Keratinocyte (primary cell): ENCODE measurements at regions not wholly inside any gene's neighbourhood (a gene's known extent, or its start where the extent isn't known, plus 50 kb on each side); places are given as distances from the start of the nearest gene placed in this dataset.

Source experiments
- DNase-seq: peaks from one replicate; pipeline ENCODE4 v3.0.0-alpha.2; 2011; ENCODE audit warnings: low read depth, missing footprints, low spot score
- FAIRE-seq: peaks from 2 replicates; lab custom pipeline; 2011; peaks lifted over from hg19 to GRCh38; lab: Jason Lieb, UNC
- H2AFZ ChIP-seq: 2 replicates; pipeline ENCODE4 v1.6.0; 2012; ENCODE audit warnings: low read length, control low read depth, inconsistent platforms; ENCODE audit not compliant: control insufficient read depth
- H3K27ac ChIP-seq: 2 replicates; pipeline ENCODE4 v1.5.1; 2011; ENCODE audit warnings: low read length; ENCODE audit not compliant: control insufficient read depth, insufficient read depth
- H3K27me3 ChIP-seq: 3 replicates; pipeline ENCODE4 v1.6.0; 2011; ENCODE audit warnings: low read length; ENCODE audit not compliant: control insufficient read depth, insufficient read depth; ENCODE audit errors: extremely low read depth
- H3K36me3 ChIP-seq, 2 experiments: 2 replicates in 1 of 2; 3 replicates in 1 of 2; pipeline ENCODE4 v1.5.1; 2011; ENCODE audit warnings: low read length in 2 of 2, mild to moderate bottlenecking in 1 of 2; ENCODE audit not compliant: control insufficient read depth in 2 of 2, insufficient read depth in 2 of 2; ENCODE audit errors: extremely low read depth in 1 of 2
- H3K4me1 ChIP-seq: 3 replicates; pipeline ENCODE4 v1.5.1; 2011; ENCODE audit warnings: low read length; ENCODE audit not compliant: control insufficient read depth, insufficient read depth; ENCODE audit errors: extremely low read depth
- H3K4me2 ChIP-seq: 3 replicates; pipeline ENCODE4 v1.6.0; 2011; ENCODE audit warnings: low read depth, low read length; ENCODE audit not compliant: control insufficient read depth, insufficient read depth; ENCODE audit errors: extremely low read depth
- H3K4me3 ChIP-seq, 3 experiments: fragments of 200-600 bp in 1 of 3; sonication (generic) in 1 of 3; 2 replicates in 2 of 3; 3 replicates in 1 of 3; pipeline ENCODE4 v1.5.1; 2011 to 2016; ENCODE audit warnings: low read length in 3 of 3, mild to moderate bottlenecking in 3 of 3, control low read depth in 2 of 3, inconsistent platforms in 1 of 3, low read depth in 1 of 3, mixed read lengths in 1 of 3, mixed run types in 1 of 3, moderate library complexity in 1 of 3; ENCODE audit not compliant: control insufficient read depth in 2 of 3, insufficient read depth in 2 of 3; ENCODE audit errors: extremely low read depth in 1 of 3
- H3K79me2 ChIP-seq: 2 replicates; pipeline ENCODE4 v1.6.0; 2012; ENCODE audit warnings: low read length; ENCODE audit not compliant: control insufficient read depth, insufficient read depth
- H3K9ac ChIP-seq: 3 replicates; pipeline ENCODE4 v1.6.0; 2011; ENCODE audit warnings: low read length; ENCODE audit not compliant: control insufficient read depth, insufficient read depth; ENCODE audit errors: extremely low read depth
- H3K9me1 ChIP-seq: 3 replicates; pipeline ENCODE4 v1.6.0; 2011; ENCODE audit warnings: low read length; ENCODE audit not compliant: control insufficient read depth, insufficient read depth; ENCODE audit errors: extremely low read depth
- H3K9me3 ChIP-seq: 2 replicates; pipeline ENCODE4 v1.5.1; 2012; ENCODE audit warnings: low read depth, low read length; ENCODE audit not compliant: control insufficient read depth
- H4K20me1 ChIP-seq: 3 replicates; pipeline ENCODE4 v1.6.0; 2011; ENCODE audit warnings: low read length; ENCODE audit not compliant: control insufficient read depth, insufficient read depth; ENCODE audit errors: extremely low read depth
- EZH2 ChIP-seq: IDR thresholded peaks from one replicate; pipeline ENCODE4 v1.6.1; 2012; ENCODE audit warnings: inconsistent platforms, mild to moderate bottlenecking, low read length, moderate library complexity
- dilution Hi-C: fragments of 300-500 bp; cut with MboI; formaldehyde crosslinking; loops from one replicate; pipeline ENCODE4 v1.7.0; 2020; ENCODE audit warnings: low sequenced_read_pairs; ENCODE audit not compliant: extremely low pct_ligation_motif_present
- TF ChIP-seq, protein P1 (sequence below), 3 experiments: IDR thresholded peaks in 1 of 3; conservative IDR thresholded peaks in 1 of 3; optimal IDR thresholded peaks in 1 of 3; 2 replicates in 2 of 3; 3 replicates in 1 of 3; pipeline versions ENCODE3 to v1.5.1; 2011; ENCODE audit warnings: low read length in 3 of 3, mild to moderate bottlenecking in 3 of 3, moderate library complexity in 2 of 3, control low read depth in 1 of 3, inconsistent platforms in 1 of 3; ENCODE audit not compliant: insufficient read depth in 2 of 3; ENCODE audit errors: extremely low read depth in 1 of 3

GRCh38 chr1:101121975-101122374, 96.4 kb upstream of the DPH5 start:
- Histone ChIP-seq H3K9ac (no peak overlapping the region), H3K36me3 (no peaks in the 10 kb centered on the region), H3K27ac (no peak overlapping the region), H4K20me1 (no peaks in the 10 kb centered on the region), H3K79me2 (no peaks in the 10 kb centered on the region), H3K27me3 (no peaks in the 10 kb centered on the region), H3K4me1 (no peaks in the 10 kb centered on the region), H3K9me3 (no peaks in the 10 kb centered on the region), H3K4me2 (no peak overlapping the region), H3K9me1 (no peaks in the 10 kb centered on the region), H2AFZ (no peak overlapping the region), H3K4me3 (no peak overlapping the region)
- DNase-seq (no peak), FAIRE-seq (no peak)
- TF ChIP-seq EZH2 = no peak
- TF ChIP-seq, protein P1, sequence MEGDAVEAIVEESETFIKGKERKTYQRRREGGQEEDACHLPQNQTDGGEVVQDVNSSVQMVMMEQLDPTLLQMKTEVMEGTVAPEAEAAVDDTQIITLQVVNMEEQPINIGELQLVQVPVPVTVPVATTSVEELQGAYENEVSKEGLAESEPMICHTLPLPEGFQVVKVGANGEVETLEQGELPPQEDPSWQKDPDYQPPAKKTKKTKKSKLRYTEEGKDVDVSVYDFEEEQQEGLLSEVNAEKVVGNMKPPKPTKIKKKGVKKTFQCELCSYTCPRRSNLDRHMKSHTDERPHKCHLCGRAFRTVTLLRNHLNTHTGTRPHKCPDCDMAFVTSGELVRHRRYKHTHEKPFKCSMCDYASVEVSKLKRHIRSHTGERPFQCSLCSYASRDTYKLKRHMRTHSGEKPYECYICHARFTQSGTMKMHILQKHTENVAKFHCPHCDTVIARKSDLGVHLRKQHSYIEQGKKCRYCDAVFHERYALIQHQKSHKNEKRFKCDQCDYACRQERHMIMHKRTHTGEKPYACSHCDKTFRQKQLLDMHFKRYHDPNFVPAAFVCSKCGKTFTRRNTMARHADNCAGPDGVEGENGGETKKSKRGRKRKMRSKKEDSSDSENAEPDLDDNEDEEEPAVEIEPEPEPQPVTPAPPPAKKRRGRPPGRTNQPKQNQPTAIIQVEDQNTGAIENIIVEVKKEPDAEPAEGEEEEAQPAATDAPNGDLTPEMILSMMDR (optimal IDR thresholded peaks at IDR 0.05 in 1 of 3, IDR thresholded peaks at IDR 0.05 in 1 of 3, conservative IDR thresholded peaks at IDR 0.05 in 1 of 3; ENCODE audit: extremely low read depth in 1 of 3, insufficient read depth in 2 of 3, low read length in 3 of 3) = no peak
- dilution Hi-C loops = no loop called here

DNA sequence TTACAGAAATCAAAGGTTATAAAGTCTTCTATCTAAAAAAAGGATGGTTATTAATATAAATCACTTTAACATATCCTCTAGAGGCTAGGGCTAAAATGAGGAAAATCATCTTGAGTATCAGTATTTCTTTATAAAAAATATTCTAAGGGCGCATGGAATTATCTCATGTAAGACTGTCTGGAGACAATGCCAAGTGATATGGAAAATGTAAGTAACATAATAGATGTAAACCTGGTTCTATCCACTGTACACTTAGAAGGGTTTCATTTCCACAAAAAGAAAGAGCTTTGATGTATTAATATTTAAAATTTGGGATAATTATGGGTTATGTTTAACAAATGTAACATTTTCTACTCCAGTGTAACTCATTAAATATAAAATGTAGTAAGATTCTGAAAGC, 95.9 kb upstream of the DPH5 start:
- Histone ChIP-seq H3K9me3 (no peaks in the 10 kb centered on the region), H2AFZ (no peak overlapping the region), H3K36me3 (no peaks in the 10 kb centered on the region), H3K9me1 (no peaks in the 10 kb centered on the region), H3K27ac (no peak overlapping the region), H4K20me1 (no peaks in the 10 kb centered on the region), H3K4me2 (no peak overlapping the region), H3K4me1 (no peaks in the 10 kb centered on the region), H3K27me3 (no peaks in the 10 kb centered on the region), H3K79me2 (no peaks in the 10 kb centered on the region), H3K4me3 (no peak overlapping the region), H3K9ac (no peak overlapping the region)
- FAIRE-seq (no peak), DNase-seq (no peak)
- dilution Hi-C loops = no loop called here
- TF ChIP-seq, protein P1 (optimal IDR thresholded peaks at IDR 0.05 in 1 of 3, IDR thresholded peaks at IDR 0.05 in 1 of 3, conservative IDR thresholded peaks at IDR 0.05 in 1 of 3; ENCODE audit: extremely low read depth in 1 of 3, insufficient read depth in 2 of 3, low read length in 3 of 3) = no peak
- no peak for TF ChIP-seq EZH2
